HPDE6-E6E7 (cell line): ENCODE measurements at regions not wholly inside any gene's neighbourhood (a gene's known extent, or its start where the extent isn't known, plus 50 kb on each side); places are given as distances from the start of the nearest gene placed in this dataset.

Experiments used
- DNase-seq: peaks from one replicate; pipeline ENCODE4 v3.0.0; 2011; ENCODE audit warnings: missing footprints; ENCODE audit errors: extremely low spot score

DNA sequence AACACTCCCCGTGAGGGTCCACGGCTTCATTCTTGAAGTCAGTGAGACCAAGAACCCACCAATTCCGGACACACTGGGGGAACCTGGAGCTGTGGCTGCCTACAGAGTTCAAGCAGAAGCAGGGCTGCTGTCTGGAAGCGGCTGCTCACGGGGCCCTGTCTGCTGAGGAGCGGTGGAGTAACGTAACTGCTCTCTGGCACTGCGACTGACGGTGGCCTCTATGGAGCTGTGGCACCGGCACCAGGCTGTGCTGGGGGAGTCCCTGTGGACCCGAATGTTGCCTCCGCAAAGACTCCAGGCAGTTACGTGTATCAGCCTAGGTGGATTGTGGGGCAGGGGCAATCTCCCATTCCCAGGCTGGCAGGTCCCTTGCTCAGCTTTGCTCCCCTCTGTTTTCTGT, 703.3 kb upstream of the FRG1 start:
- DNase-seq = no peak

GRCh38 chr4:189255636-189256035, 685.0 kb upstream of the FRG1 start:
- no peak for DNase-seq

- no peak for DNase-seq
Observed at GRCh38 chr4:189261475-189261874, 679.2 kb upstream of the FRG1 start.

- DNase-seq = no peak
Observed at GRCh38 chr4:189265515-189265914, 675.2 kb upstream of the FRG1 start.

GRCh38 chr4:189267312-189267965, 673.2 kb upstream of the FRG1 start:
- DNase-seq = no peak

DNA sequence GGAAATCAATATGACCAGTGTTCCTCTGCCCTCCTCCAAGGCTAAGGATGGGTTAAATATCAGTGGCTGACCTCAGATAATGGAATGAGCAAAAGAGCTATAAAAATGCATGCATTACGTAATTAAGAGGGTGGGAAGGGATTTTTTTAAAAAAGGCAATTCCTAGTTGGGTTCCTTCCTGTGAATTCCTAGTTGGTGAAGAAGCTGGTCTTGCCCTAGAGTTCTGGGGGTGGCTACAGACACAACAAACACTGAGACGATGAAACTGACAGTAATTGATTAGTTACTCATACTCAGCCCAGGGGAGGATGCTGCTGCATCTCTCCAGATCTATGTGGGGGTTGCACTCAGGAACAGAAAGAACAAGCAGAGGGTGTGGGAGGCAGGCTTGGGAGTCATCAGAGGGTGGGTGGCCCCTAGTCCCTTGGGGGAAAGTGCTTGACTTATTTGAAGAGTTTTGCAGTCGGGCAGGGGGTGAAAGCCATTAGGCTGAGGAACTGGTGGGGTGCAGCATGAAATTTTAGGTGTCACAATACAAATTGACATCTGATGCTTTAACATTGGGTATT, 662.0 kb upstream of the FRG1 start:
- no peak for DNase-seq

- DNase-seq = no peak
Observed at GRCh38 chr4:189279188-189279587, 661.5 kb upstream of the FRG1 start.

DNA sequence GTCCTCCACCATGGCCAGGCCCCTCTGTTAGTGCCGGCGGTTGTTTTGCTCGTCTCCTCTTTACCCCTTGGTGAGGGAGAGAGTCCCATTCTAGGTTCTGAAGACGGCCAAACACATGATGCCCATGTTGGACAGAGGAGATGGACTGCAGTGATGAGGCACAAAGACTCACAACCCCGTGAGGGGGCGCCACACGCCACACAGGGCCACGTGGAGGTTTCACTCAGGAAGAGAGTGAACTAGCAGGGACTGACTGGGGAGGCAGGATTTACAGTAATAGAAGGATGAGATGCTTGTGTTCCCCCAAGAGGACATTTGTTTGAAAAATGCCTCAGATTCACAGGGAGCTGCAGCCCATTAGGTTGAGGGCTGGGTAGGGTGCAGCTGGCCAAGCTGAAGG, 655.3 kb upstream of the FRG1 start:
- DNase-seq = no peak

DNA sequence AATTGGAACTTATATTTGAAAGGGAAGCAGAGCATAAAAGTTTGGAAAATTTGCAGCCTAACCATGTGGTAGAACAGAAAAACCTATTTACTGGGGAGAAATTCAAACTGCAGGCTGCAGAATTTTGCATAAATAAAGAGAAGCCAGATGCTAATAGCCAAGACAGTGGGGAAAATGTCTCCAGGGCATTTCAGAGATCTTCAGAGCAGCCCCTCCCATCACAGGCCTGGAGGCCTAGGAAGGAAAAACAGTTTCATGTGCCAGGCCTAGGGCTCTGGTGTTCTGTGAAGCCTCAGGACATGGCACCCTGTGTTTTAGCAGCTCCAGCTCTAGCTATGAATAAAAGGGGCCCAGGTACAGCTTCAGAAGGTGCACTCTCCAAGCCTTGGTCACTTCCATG, 648.7 kb upstream of the FRG1 start:
- DNase-seq = no peak

DNA sequence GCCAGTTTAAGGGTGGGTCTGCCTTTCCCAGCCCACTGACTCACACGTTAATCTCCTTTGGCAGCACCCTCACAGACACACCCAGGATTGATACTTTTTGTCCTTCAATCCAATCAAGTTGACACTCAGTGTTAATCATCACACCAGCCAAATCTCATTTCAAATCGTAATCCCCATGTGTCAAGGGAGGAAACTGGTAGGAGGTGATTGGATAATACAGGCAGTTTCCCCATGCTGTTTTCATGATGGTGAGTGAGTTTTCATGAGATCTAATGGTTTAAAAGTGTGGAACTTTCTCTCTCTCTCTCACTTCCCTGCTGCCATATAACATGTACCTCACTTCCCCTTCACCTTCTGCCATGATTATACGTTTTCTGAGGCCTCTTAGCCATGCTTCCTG, 647.2 kb upstream of the FRG1 start:
- no peak for DNase-seq

DNA sequence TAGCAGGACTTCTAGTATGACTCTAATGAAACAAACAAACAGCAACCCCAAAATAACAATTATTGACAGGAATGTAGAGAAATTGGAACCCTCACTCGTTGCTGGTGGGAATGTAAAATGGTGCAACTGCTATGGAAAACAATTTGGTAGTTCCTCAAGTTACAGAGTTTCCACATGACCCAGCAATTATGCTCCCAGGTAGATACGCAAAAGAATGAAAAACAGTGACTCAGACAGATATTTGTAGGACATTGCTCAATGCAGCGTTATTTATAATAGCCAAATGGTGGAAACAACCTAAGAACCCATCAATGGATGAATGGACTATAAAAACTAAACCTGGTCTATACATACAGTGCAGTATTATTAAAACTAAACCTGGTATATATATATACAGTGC, 646.1 kb upstream of the FRG1 start:
- peak; percentile 16 for DNase-seq

DNA sequence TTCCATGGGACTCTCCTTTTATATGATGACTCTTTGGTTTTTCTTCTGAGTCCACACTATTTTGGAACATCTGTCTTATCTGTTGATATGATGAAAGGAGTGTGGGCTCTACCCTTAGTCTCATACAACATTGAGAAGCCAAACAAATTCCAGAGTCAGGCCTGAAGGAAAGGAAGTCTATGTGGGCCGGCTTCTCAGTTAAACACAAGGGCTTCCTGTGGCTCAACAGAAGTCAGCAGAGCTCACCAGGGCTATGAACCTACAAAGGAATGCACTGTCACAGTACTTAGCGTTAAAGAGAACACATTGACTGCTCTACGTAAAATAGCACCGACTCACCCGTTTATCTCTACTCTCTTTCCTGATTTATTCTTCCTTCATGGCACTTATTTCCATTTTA, 641.0 kb upstream of the FRG1 start:
- no peak for DNase-seq

DNA sequence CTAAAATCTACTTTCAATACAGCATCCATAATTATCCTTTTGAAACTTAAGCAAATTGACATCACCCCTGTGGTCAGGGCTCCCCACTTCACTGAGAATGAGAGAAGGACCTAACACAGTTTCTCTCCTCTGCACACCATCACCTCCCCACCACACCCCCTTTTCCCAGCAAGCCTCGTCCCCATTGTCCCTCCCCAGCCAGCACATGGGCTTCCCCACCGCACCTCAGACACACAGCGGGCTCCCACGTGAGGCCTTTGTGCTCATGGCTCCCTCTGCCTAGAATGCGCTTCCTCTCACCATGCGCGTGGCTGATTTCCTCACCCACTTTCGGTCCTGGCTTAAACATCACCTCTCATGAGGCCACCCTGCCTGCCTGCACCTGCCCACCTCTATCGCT, 639.0 kb upstream of the FRG1 start:
- no peak for DNase-seq

GRCh38 chr4:189302719-189303118, 638.0 kb upstream of the FRG1 start:
- peak; percentile 77 for DNase-seq

GRCh38 chr4:189304167-189304566, 636.5 kb upstream of the FRG1 start:
- DNase-seq = no peak

DNA sequence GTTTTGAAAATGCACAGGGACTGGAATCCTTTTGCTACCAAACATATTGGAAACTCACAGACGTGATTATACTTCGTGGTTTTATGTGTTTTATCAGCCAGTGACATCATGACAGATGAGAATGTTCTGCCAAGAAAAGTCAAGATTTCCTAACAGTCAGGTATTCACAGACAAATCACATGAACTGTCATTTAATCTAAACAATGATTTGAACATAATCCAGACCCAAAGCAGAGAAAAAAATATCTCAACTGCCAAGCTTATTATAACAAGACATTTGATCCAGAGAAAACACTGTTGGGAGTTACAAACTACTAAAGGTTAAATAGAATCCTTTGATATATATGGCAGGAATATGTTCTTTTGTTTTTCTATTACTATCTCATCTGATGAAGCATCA, 635.9 kb upstream of the FRG1 start:
- no peak for DNase-seq

DNA sequence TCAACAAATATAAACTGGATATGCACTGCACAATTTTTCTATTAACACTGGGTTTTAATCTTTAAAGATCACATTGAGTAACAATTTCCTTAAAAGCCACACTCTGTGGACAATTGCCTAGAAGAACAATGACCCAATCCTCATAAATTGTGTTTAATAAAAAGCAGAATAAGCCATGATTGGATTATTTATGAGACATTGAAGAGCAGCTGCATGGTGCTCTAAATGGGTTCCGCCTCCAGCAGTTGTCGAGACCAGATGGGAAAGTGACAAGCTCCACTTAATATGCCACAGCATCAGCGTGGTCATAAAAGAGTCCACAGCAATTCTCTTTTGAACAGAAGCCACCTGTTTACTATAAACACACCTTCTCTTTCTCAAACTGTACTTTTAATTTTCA, 635.2 kb upstream of the FRG1 start:
- DNase-seq = no peak

DNA sequence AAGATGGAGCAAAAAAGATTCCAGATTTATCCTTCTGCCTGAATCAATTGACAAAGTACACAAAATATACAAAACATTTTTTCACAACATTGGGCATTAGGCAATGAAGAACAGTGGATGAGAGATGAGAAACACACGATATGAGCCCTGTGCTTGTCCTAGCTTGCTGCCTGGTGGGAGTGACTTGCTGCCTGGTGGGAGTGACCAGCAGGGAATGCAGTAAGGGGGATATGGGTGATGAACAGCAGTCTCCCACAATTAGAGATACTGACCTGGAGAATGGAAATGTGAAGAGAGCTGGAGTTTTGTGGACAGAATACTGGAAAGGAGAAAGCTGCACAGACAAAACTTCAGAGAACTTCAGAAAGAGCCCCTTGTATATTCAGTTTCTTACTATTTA, 629.4 kb upstream of the FRG1 start:
- DNase-seq = no peak

- no peak for DNase-seq
Observed at GRCh38 chr4:189313064-189313463, 627.6 kb upstream of the FRG1 start.

DNA sequence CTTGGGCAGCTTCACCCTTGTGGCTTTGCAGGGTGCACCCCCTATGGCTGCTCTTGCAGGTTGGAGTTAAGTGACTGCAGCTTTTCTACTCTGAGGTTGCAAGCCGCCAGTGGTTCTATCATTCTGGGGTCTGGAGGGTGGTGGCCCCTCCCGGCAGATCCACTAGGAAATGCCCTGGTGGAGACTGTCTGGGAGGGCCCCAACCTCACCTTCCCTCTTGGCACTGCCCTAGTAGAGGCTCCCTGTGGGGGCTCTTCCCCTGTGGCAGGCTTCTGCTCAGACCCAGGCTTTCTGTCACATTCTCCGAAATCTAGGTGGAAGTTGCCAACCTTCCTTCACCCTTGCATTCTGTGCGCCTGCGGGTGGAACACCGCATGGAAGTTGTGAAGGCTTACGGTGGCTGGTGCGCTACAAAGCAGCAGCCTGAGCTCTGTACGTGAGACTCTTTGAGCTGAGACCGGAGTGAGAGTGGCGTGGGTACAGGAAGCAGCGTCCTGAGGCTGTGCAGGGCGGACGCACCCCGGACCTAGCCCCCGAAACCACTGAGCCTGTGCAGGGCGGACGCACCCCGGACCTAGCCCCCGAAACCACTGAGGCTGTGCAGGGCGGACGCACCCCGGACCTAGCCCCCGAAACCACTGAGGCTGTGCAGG, 626.7 kb upstream of the FRG1 start:
- no peak for DNase-seq

GRCh38 chr4:189322426-189322825, 618.2 kb upstream of the FRG1 start:
- no peak for DNase-seq

GRCh38 chr4:189341881-189342280, 598.8 kb upstream of the FRG1 start:
- DNase-seq = no peak

DNA sequence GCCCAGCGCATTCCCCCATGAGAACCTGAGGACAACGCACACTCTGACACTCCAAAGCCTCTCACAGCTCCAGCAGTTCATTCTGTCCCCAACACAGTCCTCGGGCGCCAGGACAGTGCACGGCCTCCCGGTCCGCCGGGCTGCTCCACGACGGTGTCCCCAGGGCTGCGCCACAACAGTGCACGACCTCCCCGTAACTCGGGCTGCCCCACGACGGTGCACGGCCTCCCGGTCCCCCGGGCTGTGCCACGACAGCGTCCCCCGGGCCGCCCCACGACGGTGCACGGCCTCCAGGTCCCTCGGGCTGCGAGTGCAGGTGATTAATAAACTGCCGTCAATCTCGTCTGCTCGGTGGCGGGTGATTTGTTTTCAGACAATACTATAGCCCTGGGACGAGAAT, 585.1 kb upstream of the FRG1 start:
- DNase-seq = no peak

GRCh38 chr4:189362364-189362763, 578.3 kb upstream of the FRG1 start:
- no peak for DNase-seq
